Activated CD4-positive, alpha-beta T cell treated with anti-CD3 and anti-CD28 coated beads, Interleukin-2, amount 50 U/mL, for 16 hours (primary cell): ENCODE measurements at regions not wholly inside any gene's neighbourhood (a gene's known extent, or its start where the extent isn't known, plus 50 kb on each side); places are given as distances from the start of the nearest gene placed in this dataset.

ENCODE experiments used
- DNase-seq: peaks from one replicate; pipeline ENCODE4 v3.0.0-alpha.2; 2020

DNA sequence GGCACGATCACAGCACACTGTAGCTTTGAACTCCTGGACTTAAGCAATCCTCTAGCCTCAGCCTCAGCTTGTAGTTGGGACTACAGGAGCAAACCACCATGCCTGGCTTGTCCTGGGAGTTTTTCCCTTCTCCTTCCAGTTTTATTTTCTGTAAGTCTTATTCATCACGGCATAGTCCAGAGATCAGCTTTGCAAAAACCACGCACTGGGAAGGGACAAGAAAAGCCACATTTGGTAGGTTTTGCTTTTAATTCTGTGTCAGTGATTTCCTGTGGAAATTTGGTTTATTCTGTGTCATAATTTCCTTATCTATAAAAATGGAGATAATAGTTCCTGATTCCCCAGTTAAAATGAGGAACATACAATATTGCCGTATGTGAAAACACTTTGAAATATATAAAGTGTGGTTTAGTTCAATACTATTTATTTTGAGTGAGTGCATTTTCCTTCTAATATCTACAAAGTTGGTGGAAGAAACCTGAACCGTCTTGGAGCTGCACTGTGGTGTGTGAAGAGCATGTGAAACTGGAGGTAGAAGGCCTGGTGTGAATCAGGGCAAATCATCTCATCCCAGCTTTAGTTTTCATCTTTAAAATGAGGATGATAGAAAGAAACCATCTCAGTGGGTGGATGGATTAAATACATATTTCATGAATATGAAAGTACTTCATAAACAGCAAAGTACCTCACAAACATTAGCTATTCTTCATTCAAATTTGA is 92.8 kb upstream of the ELL2 start:
- DNase-seq, result no peak

DNA sequence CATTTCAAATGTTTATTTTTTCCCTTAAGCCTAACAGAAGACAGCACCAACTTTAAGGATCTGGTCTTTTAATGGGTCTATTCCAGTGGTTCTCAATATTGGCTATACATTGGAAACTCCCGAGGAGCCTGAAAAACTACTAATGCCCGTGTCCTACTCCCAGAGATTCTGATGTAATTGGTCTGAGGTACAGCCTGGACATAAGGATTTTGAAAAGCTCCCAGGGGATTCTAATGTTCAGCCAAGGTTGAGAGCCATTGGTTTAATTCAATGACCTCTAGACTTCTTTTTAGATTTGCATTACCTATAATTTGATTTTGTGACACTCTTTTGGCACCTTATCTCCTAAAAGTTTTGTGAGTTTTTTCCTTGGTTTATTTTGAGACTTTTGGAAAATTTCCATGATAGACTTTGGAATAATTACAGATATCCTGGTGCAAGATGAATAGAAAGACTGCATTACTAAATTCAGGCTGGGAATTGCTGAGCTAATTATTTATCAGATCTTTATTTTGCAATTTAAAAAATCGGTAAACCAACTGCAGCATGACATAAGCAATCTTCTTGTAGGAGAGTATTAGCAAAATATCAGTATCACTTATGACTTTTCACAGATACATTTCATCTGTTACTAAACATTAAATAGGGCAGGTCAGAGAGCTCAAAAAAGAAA is 91.5 kb upstream of the ELL2 start:
- DNase-seq, result no peak

DNA sequence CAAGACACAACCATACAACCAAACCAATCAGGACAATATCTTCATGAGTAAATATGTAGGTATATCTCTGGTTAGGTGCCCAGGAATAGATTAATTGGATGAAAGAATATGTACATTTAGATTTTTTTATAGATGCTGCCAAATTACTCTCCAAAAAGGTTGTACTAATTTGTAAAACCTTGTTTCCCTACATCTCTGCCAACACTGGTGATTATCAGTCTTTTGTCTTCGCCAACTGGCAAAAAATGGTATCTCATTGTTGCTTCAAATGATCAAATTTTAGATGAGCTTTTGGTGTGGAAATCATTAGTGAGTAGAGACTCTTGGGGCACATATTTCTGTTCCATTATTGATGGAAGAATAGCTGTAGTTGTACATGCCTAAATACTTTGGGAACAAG is 90.7 kb upstream of the ELL2 start:
- no peak for DNase-seq

DNA sequence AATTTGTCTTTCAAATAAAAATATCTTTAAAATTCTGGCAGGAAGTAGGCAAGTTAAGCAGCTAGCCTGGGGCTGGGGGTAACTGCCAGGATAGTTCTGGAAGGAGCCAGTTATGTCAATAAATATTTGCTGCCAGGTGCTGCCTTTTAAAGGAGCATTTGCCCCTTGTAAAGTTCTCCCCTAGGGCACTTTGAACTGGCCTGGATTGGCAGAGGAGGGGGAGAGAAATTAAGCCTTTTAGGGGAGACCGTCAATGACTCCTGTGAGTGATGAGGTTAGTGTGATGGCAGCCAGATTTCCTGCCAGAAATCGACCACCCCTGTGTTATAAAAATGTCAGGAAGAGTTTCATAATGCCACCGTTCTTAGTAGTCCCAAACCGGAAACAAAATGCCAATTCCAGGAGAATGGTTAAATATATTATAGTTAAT is 89.8 kb upstream of the ELL2 start:
- no peak for DNase-seq

GRCh38 chr5:96050273-96050880 is 88.7 kb upstream of the ELL2 start:
- DNase-seq, result no peak

- no peak for DNase-seq
Observed at GRCh38 chr5:96049398-96050272, 88.0 kb upstream of the ELL2 start.

- no peak for DNase-seq
Observed at GRCh38 chr5:96048763-96049162, 87.1 kb upstream of the ELL2 start.

GRCh38 chr5:96045888-96046287 is 84.2 kb upstream of the ELL2 start:
- DNase-seq, result no peak

DNA sequence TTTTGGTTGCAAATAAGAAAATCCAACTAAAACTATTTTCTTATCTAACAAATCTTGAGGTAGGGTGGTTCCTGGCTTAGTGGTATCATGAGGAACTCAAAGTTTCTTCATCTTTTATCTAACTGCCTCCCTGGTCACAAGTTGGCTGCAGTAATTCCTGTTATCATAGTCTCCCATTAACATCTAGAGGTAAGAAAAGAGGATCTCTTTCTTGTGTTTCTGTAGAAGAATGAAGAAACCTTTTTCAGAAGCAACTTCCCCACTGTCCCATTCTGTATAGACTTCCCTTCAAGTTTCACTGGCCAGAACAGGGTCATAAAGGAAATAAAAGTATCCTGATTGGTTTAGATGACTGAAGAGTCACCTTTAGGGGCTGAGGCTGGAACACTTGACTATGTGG is 81.8 kb upstream of the ELL2 start:
- DNase-seq, result no peak

GRCh38 chr5:96037128-96037527 is 75.5 kb upstream of the ELL2 start:
- no peak for DNase-seq

- no peak for DNase-seq
Observed at GRCh38 chr5:96036301-96036700, 74.7 kb upstream of the ELL2 start.

DNA sequence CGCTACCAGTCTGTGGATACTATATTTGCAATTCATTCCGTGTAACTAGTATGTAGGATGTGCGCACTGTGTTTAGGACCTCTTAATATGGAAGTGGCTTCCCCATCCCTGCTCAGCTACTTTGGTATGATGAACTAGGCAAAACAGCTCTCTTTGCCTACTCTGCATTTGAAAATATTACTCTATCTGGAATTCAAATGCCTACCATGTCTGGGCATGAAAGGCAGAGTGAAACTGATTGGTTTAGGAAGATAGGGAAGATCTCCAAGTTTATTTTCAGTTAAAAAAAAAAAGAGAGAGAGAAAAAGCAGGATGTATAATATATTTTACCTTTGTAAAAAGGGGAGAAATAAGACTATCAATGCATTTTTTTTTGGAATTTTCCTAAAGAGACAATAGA is 74.1 kb upstream of the ELL2 start:
- DNase-seq, result no peak

DNA sequence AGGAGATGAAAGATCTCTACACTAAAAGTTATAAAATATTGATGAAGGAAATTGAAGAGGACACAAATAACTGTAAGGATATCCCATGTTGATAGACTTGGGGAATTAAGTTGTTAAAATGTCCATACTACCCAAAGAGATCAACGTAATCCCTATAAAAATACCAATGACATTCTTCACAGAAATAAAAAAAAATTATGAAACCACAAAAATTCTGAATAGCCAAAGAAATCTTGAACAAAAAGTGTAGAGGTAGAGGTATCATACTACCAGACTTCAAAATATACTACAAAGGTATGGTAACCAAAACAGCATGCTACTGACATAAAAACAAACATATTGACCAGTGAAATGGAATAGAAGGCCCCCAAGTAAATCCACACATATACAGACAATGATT is 71.5 kb upstream of the ELL2 start:
- DNase-seq, result no peak

- DNase-seq, result no peak
Observed at GRCh38 chr5:96031811-96032261, 70.2 kb upstream of the ELL2 start.

DNA sequence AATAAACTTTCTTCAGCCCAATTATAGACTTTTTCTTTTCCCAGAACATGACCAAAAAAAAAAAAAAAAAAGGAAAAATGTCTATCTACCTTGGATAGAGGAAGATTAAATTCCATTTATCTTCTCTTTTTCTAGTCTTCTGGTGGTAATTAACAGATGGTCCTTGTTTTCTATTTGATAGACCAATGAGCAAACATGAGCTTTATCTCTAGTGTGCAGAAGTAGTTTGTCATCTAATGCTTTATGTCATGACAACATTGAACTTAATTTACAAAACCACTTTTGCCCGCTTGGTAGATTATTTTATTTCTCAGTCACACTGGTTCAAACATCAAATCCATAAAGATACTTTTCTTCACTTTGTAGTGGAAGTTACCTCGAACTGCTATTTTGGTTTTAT is 69.5 kb upstream of the ELL2 start:
- no peak for DNase-seq

GRCh38 chr5:96026406-96027041 is 64.9 kb upstream of the ELL2 start:
- DNase-seq, result no peak

GRCh38 chr5:96024683-96025475 is 63.2 kb upstream of the ELL2 start:
- DNase-seq, result no peak

- no peak for DNase-seq
Observed at GRCh38 chr5:96023518-96023917, 61.9 kb upstream of the ELL2 start.

- no peak for DNase-seq
Observed at GRCh38 chr5:96022971-96023370, 61.3 kb upstream of the ELL2 start.

DNA sequence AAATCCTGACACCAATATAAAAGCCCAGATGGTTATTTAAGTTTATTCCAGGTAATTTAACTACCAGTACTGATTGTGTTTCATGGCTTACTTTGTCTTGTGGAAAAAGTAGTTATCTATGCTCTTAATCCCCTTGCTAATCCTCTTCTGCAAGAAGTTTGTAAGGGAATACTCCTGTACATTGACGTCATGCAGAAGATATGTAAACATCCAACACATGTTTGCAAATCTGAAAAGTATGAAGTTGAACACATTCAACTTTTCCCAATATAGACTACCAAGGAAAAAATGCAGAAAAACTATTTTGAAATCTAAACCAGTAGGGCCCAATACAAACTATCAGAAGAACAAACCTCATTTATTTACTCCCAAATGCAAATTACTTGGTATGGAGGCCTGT is 56.3 kb upstream of the ELL2 start:
- DNase-seq, result no peak

DNA sequence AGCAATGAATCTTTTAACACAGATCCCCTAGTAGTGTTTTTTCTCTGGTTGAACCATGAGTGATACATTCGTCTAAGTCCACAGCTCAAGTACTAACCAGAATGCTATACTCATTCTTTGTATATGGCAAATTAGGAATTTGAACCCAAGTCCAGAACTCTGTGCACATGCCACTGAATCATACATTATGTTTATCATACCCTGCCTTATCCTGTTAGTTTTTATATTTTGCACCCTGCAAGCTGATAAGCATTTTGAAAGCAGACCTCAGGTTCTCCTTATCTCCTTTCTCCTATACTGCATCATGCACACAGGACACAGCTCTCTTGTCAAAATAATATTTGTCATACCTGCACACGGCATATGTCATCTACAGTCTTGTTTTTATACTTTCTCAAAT is 54.6 kb upstream of the ELL2 start:
- no peak for DNase-seq

DNA sequence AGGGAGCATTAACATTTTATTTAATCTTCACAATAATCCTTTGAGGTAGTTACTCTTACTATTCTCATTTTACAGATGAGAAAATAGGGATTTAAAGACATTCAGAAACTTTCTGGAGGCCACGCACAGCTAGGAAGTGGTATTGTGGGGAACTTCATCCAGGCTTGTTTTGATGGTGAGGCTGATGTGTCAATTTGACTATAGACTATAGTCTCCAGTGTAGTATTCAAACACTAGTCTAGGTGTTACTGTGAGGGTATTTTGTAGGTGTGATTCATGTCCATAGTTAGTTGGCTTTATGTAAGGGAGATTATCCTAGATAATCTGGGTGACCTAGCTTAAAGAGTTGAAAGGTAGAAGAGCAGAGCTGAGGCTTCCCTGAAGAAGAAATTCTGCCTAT is 54.1 kb upstream of the ELL2 start:
- DNase-seq, result peak; percentile 18
